Heart right ventricle (tissue), 16 donors: ENCODE measurements at regions not wholly inside any gene's neighbourhood (a gene's known extent, or its start where the extent isn't known, plus 50 kb on each side); places are given as distances from the start of the nearest gene placed in this dataset.

ENCODE experiments used
- ATAC-seq, 8 donors: fragments of 200-7000 bp; cut with Tn5 transposase; one replicate each; pipeline ENCODE4 v1.9.1; 2020; ENCODE audit warnings: mild to moderate bottlenecking in 8 of 8, moderate library complexity in 8 of 8, moderate number of reproducible peaks in 1 of 8
- DNase-seq, 2 donors: peaks; one replicate each; pipeline ENCODE4 v3.0.0-alpha.2; 2020
- H3K27ac ChIP-seq, 10 donors: fragments of 200-600 bp; sonication (generic) in 2 of 10; one replicate each; pipeline versions ENCODE4 v1.5.0 to v1.8.0; 2020 to 2022; ENCODE audit warnings: mild to moderate bottlenecking in 3 of 10
- H3K27me3 ChIP-seq, 7 donors: fragments of 200-600 bp; one replicate each; pipeline ENCODE4 v1.8.0; 2021 to 2022; ENCODE audit warnings: mild to moderate bottlenecking in 2 of 7
- H3K36me3 ChIP-seq, 9 donors: fragments of 200-600 bp; sonication (generic) in 1 of 9; one replicate each; pipeline versions ENCODE4 v1.5.0 to v1.8.0; 2020 to 2022; ENCODE audit warnings: mild to moderate bottlenecking in 2 of 9
- H3K4me1 ChIP-seq, 9 donors: fragments of 200-600 bp; sonication (generic) in 1 of 9; one replicate each; pipeline versions ENCODE4 v1.5.0 to v1.8.0; 2020 to 2022; ENCODE audit warnings: mild to moderate bottlenecking in 4 of 9
- H3K4me3 ChIP-seq, 10 donors: fragments of 200-600 bp; sonication (generic) in 2 of 10; one replicate each; pipeline versions ENCODE4 v1.5.0 to v1.8.0; 2020 to 2022; ENCODE audit warnings: mild to moderate bottlenecking in 7 of 10, moderate library complexity in 2 of 10
- H3K9me3 ChIP-seq, 11 donors: fragments of 200-600 bp in 10 of 11; sonication (generic) in 2 of 11; one replicate each; pipeline versions ENCODE4 v1.5.0 to v1.8.0; 2013 to 2022; ENCODE audit warnings: mild to moderate bottlenecking in 2 of 11, control low read depth in 1 of 11, moderate library complexity in 1 of 11
- CTCF ChIP-seq, 9 donors: fragments of 200-600 bp; sonication (generic) in 2 of 9; IDR thresholded peaks; one replicate each; pipeline versions ENCODE4 v1.5.0 to v1.8.0; 2021 to 2022; ENCODE audit warnings: antibody characterized with exemption in 9 of 9, mild to moderate bottlenecking in 5 of 9, moderate library complexity in 1 of 9
- WGBS, 2 donors: extraction: QIAGEN DNeasy Blood & Tissue Kit; methylation state at CpG; one replicate each; pipeline ENCODE4 v1.1.7; 2013; ENCODE audit warnings: inconsistent platforms in 1 of 2; 5-methylcytosine and 5-hydroxymethylcytosine counted together
- intact Hi-C, 10 donors: fragments of 100-400 bp; cut with DNase I; formaldehyde crosslinking; loops; one replicate each; pipeline versions ENCODE4 v1.11.1 to v1.14.2; 2022
- donor health status: Arrhythmogenic right ventricular cardiomyopathy.
- donor health status: ischemic (EF 13 %, LVEDD 7.1; RV severe dilation, severe dysfunction).
- donor health status: healthy with polysubstance abuse.
- donor health status: DM: no; HTN: yes; CAD: no.
- donor health status: DM: no; HTN: no; CAD: no.
- donor health status: ischemic (EF 25% LVEDD 6.9; RV normal size, moderate dysfunction).
- donor health status: ischemic (EF 25% LVEDD 5.7; RV mildly dilated, moderate dysfunction).
- donor health status: healthy.
- donor health status: DM: yes; HTN: yes; CAD: no.
- donor health status: Ischemic cardiomyopathy.
- donor health status: ischemic (EF 35%, LVEDD 5.7; RV mildly dilated, moderate dysfunction).
- donor health status: nonischemic (EF 11% LVEDD 7.7; RV severe dilation, severe dysfunction).
- donor health status: DM: yes; HTN: yes; CAD: no.
- donor health status: PGD.
- donor health status: ischemic (EF 29% LVEDD 5.4; RV normal size, mild dysfunction).
- donor health status: nonischemic (EF 23%, LVEDD 6.1; RV moderate dilation, normal function).

GRCh38 chr2:2825516-2826208, 494.6 kb upstream of the MYT1L start:
- H3K36me3 ChIP-seq = no peaks in the 10 kb centered on the region
- WGBS, 2 donors = 93 to 94% methylated on average over 21 of the region's 21 CpGs
- TF ChIP-seq CTCF (IDR thresholded peaks at IDR 0.05) = no peak

GRCh38 chr2:2825062-2825461, 494.0 kb upstream of the MYT1L start:
- Histone ChIP-seq H3K27me3 (no peaks in the 10 kb centered on the region), H3K9me3 (peaks cover 0 to 23% (median 8%) of the 10 kb centered on the region in 11 donors), H3K27ac (no peak overlapping the region), H3K4me3 (no peak overlapping the region), H3K36me3 (no peaks in the 10 kb centered on the region), H3K4me1 (no peaks in the 10 kb centered on the region)
- TF ChIP-seq CTCF (IDR thresholded peaks at IDR 0.05) = no peak
- ATAC-seq = no peak
- WGBS, 2 donors = 89 to 94% methylated on average over 9 of the region's 9 CpGs
- intact Hi-C loops = no loop called here
- DNase-seq = no peak

More at GRCh38 chr2:2825516-2826208, 494.6 kb upstream of the MYT1L start:
- ATAC-seq (no peak), DNase-seq (no peak)
- no peak overlapping the region for H3K4me3 ChIP-seq
- H3K27me3 ChIP-seq = no peaks in the 10 kb centered on the region
- peaks cover 0 to 20% (median 7%) of the 10 kb centered on the region in 11 donors for H3K9me3 ChIP-seq
- intact Hi-C loops = no loop called here
- no peaks in the 10 kb centered on the region for H3K4me1 ChIP-seq
- H3K27ac ChIP-seq = no peak overlapping the region

- Histone ChIP-seq H3K9me3 (peaks cover 0 to 23% (median 8%) of the 10 kb centered on the region in 11 donors), H3K27me3 (no peaks in the 10 kb centered on the region), H3K4me1 (no peaks in the 10 kb centered on the region), H3K4me3 (no peak overlapping the region), H3K27ac (no peak overlapping the region), H3K36me3 (no peaks in the 10 kb centered on the region)
- intact Hi-C loops = no loop called here
- no peak for ATAC-seq
- no peak for TF ChIP-seq CTCF (IDR thresholded peaks at IDR 0.05)
- no peak for DNase-seq
- 71 to 77% methylated on average over 5 of the region's 5 CpGs for WGBS, 2 donors
Observed at GRCh38 chr2:2824588-2824987, 493.5 kb upstream of the MYT1L start.

- intact Hi-C loops = no loop called here
- DNase-seq = no peak
- TF ChIP-seq CTCF (IDR thresholded peaks at IDR 0.05) = no peak
- H3K36me3 ChIP-seq = no peaks in the 10 kb centered on the region
- H3K4me3 ChIP-seq = no peak overlapping the region
- H3K4me1 ChIP-seq = no peaks in the 10 kb centered on the region
- ATAC-seq = no peak
- H3K9me3 ChIP-seq = peaks cover 0 to 23% (median 8%) of the 10 kb centered on the region in 11 donors
- 64 to 81% methylated on average over 3 of the region's 3 CpGs for WGBS, 2 donors
- H3K27me3 ChIP-seq = no peaks in the 10 kb centered on the region
- H3K27ac ChIP-seq = no peak overlapping the region
Observed at GRCh38 chr2:2823061-2823753, 492.1 kb upstream of the MYT1L start.
